ENCODE measurements at regions not wholly inside any gene's neighbourhood (a gene's known extent, or its start where the extent isn't known, plus 50 kb on each side); places are given as distances from the start of the nearest gene placed in this dataset.
A peak's percentile ranks its signal among the peaks of the same experiment; 100 is the strongest.
"Not testable (repeated sequence)": the region's sequence is repeated elsewhere in the genome, so short reads cannot be mapped to it uniquely, and the experiment has no call there.

GRCh38 chr7:25460433-25460832, 232.1 kb upstream of the NPVF start:
- ATAC-seq = no peak
- H3K9me3 ChIP-seq = no peaks in the 10 kb centered on the region
- no peaks in the 10 kb centered on the region for H3K36me3 ChIP-seq
- H3K4me1 ChIP-seq = peaks cover 0 to 8% of the 10 kb centered on the region in 2 donors
- H3K4me3 ChIP-seq = no peak overlapping the region
- TF ChIP-seq, protein P1, sequence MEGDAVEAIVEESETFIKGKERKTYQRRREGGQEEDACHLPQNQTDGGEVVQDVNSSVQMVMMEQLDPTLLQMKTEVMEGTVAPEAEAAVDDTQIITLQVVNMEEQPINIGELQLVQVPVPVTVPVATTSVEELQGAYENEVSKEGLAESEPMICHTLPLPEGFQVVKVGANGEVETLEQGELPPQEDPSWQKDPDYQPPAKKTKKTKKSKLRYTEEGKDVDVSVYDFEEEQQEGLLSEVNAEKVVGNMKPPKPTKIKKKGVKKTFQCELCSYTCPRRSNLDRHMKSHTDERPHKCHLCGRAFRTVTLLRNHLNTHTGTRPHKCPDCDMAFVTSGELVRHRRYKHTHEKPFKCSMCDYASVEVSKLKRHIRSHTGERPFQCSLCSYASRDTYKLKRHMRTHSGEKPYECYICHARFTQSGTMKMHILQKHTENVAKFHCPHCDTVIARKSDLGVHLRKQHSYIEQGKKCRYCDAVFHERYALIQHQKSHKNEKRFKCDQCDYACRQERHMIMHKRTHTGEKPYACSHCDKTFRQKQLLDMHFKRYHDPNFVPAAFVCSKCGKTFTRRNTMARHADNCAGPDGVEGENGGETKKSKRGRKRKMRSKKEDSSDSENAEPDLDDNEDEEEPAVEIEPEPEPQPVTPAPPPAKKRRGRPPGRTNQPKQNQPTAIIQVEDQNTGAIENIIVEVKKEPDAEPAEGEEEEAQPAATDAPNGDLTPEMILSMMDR (IDR thresholded peaks at IDR 0.05) = no peak
- H3K27ac ChIP-seq = no peak overlapping the region
- intact Hi-C loops (cut with DNase I) = no loop called here
- DNase-seq = no peak
- H3K27me3 ChIP-seq = peaks cover 0 to 3% of the 10 kb centered on the region in 2 donors

DNA sequence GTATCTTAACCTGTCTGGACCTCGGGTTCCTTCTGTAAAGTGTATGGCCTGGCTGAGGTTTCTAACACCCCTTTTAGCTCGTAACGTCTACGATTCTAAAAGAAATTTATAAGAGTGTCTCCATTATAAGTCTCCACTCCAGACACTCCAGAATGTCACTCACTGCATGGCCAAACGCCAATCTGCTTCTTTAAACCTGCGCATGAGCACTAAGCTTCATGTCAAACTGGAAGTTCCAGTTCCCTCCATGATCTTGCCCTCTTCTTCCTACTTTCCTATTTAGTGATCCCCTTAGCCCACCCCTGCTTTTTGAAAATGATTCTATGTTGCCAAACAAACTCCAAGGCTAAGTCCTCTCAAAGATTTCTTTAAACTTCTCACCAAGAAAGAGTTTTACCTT, 241.4 kb upstream of the NPVF start:
- no peak overlapping the region for H3K27ac ChIP-seq
- H3K4me1 ChIP-seq = no peaks in the 10 kb centered on the region
- intact Hi-C loops (cut with DNase I) = no loop called here
- H3K4me3 ChIP-seq = no peak overlapping the region
- DNase-seq (no peak), ATAC-seq (peak; percentile 52)
- TF ChIP-seq, protein P1 (IDR thresholded peaks at IDR 0.05) = no peak
- no peaks in the 10 kb centered on the region for H3K27me3 ChIP-seq
- H3K36me3 ChIP-seq = no peaks in the 10 kb centered on the region
- H3K9me3 ChIP-seq = no peaks in the 10 kb centered on the region

GRCh38 chr7:25476863-25477499, 248.7 kb upstream of the NPVF start:
- intact Hi-C loops (cut with DNase I) = no loop called here
- Histone ChIP-seq H3K27me3 (no peaks in the 10 kb centered on the region), H3K4me3 (no peak overlapping the region), H3K36me3 (no peaks in the 10 kb centered on the region), H3K27ac (no peak overlapping the region), H3K4me1 (no peaks in the 10 kb centered on the region), H3K9me3 (no peaks in the 10 kb centered on the region)
- TF ChIP-seq, protein P1 (IDR thresholded peaks at IDR 0.05) = no peak
- DNase-seq (no peak), ATAC-seq (no peak)

GRCh38 chr7:25478221-25478620, 249.9 kb upstream of the NPVF start:
- DNase-seq; H3K4me1 ChIP-seq; intact Hi-C loops (cut with DNase I): not testable (repeated sequence)

DNA sequence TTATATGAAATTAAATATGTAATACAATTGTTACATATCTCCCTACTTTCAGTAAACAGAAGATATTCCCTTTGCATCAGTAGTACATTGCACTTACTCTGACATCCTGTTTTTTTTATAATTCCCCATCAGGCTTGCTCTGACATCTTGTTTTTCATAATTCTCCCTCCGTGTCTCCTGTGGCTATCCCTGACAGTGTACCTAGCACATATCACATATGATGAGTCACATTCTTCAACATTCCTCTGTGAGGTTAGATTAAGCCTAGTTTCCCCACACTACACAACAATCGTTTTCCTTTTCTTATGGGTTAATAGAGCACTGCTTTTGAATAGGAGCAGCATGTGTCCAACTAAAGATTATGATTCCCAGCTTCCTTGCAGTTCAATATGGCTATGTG, 250.6 kb upstream of the NPVF start:
- intact Hi-C loops (cut with DNase I) = no loop called here
- TF ChIP-seq, protein P1 (IDR thresholded peaks at IDR 0.05) = no peak

More at GRCh38 chr7:25478221-25478620, 249.9 kb upstream of the NPVF start:
- ATAC-seq, H3K27ac ChIP-seq, H3K4me3 ChIP-seq, H3K27me3 ChIP-seq, H3K9me3 ChIP-seq, H3K36me3 ChIP-seq: not testable (repeated sequence)

GRCh38 chr7:25481891-25482290, 253.6 kb upstream of the NPVF start:
- Histone ChIP-seq H3K4me1 (no peaks in the 10 kb centered on the region), H3K36me3 (no peaks in the 10 kb centered on the region), H3K27ac (no peak overlapping the region), H3K4me3 (no peak overlapping the region), H3K27me3 (no peaks in the 10 kb centered on the region), H3K9me3 (no peaks in the 10 kb centered on the region)
- TF ChIP-seq, protein P1 (IDR thresholded peaks at IDR 0.05) = no peak
- DNase-seq (no peak), ATAC-seq (peak; percentile 40)
- intact Hi-C loops (cut with DNase I) = no loop called here

More for the DNA sequence above, 250.6 kb upstream of the NPVF start:
- no peaks in the 10 kb centered on the region for H3K9me3 ChIP-seq
- no peak overlapping the region for H3K27ac ChIP-seq
- H3K36me3 ChIP-seq = no peaks in the 10 kb centered on the region
- DNase-seq = no peak
- no peak overlapping the region for H3K4me3 ChIP-seq
- no peak for ATAC-seq
- no peaks in the 10 kb centered on the region for H3K4me1 ChIP-seq
- H3K27me3 ChIP-seq = no peaks in the 10 kb centered on the region

All from left lung (tissue), 4 donors.